GM23338 (cell line): ENCODE measurements at regions not wholly inside any gene's neighbourhood (a gene's known extent, or its start where the extent isn't known, plus 50 kb on each side); places are given as distances from the start of the nearest gene placed in this dataset.

ENCODE experiments used
- ATAC-seq: fragments of 200-7000 bp; cut with Tn5 transposase; 3 replicates; pipeline ENCODE4 v1.9.1; 2020
- DNase-seq: peaks from one replicate; pipeline ENCODE4 v3.0.0-alpha.2; 2015; ENCODE audit warnings: low spot score
- H2AFZ ChIP-seq: fragments of 200-600 bp; sonication (generic); 2 replicates; pipeline ENCODE4 v1.8.0; 2016; ENCODE audit warnings: antibody characterized with exemption, mild to moderate bottlenecking, moderate library complexity
- H3F3A ChIP-seq: fragments of 200-600 bp; sonication (generic); replicated peaks from 2 replicates; pipeline ENCODE4 v1.8.0; 2017; ENCODE audit warnings: antibody characterized with exemption, mixed run types, low read depth
- H3K27ac ChIP-seq: fragments of 200-600 bp; sonication (generic); 2 replicates; pipeline ENCODE4 v1.6.1; 2016; ENCODE audit warnings: low read depth
- H3K27me3 ChIP-seq: fragments of 200-600 bp; sonication (generic); 2 replicates; pipeline ENCODE4 v1.8.0; 2016; ENCODE audit warnings: mild to moderate bottlenecking, mixed run types, moderate library complexity; ENCODE audit not compliant: insufficient read depth
- H3K36me3 ChIP-seq: fragments of 200-600 bp; sonication (generic); 2 replicates; pipeline ENCODE4 v1.8.0; 2016; ENCODE audit warnings: mild to moderate bottlenecking; ENCODE audit not compliant: insufficient read depth
- H3K4me1 ChIP-seq: fragments of 200-600 bp; sonication (generic); 2 replicates; pipeline ENCODE4 v1.8.0; 2016; ENCODE audit warnings: mild to moderate bottlenecking, moderate library complexity; ENCODE audit not compliant: insufficient read depth
- H3K4me2 ChIP-seq: fragments of 200-600 bp; sonication (generic); 2 replicates; pipeline ENCODE4 v1.7.1; 2017; ENCODE audit warnings: mixed run types
- H3K4me3 ChIP-seq: fragments of 200-600 bp; sonication (generic); 2 replicates; pipeline ENCODE4 v1.6.1; 2016; ENCODE audit warnings: mixed run types
- H3K79me2 ChIP-seq: fragments of 200-600 bp; sonication (generic); replicated peaks from 2 replicates; pipeline ENCODE4 v1.8.0; 2017; ENCODE audit warnings: mild to moderate bottlenecking; ENCODE audit not compliant: insufficient read depth
- H3K9me2 ChIP-seq: fragments of 200-600 bp; sonication (generic); 2 replicates; pipeline ENCODE4 v1.8.0; 2017; ENCODE audit not compliant: insufficient read depth
- H4K20me1 ChIP-seq: fragments of 200-600 bp; sonication (generic); replicated peaks from 2 replicates; pipeline ENCODE4 v1.8.0; 2017; ENCODE audit warnings: mild to moderate bottlenecking; ENCODE audit not compliant: insufficient read depth
- H3K27ac Mint-ChIP-seq: 2 replicates; pipeline ENCODE4 v1.8.0; 2020; ENCODE audit warnings: inconsistent platforms, mild to moderate bottlenecking, moderate library complexity, mixed read lengths
- H3K27me3 Mint-ChIP-seq: 3 replicates; pipeline ENCODE4 v1.8.0; 2022; ENCODE audit warnings: low read depth, mild to moderate bottlenecking, moderate library complexity, mixed read lengths, inconsistent platforms; ENCODE audit not compliant: insufficient read depth, poor library complexity
- H3K36me3 Mint-ChIP-seq: 3 replicates; pipeline ENCODE4 v1.8.0; 2021; ENCODE audit warnings: low read depth, mild to moderate bottlenecking, inconsistent platforms, moderate library complexity, mixed read lengths
- H3K4me1 Mint-ChIP-seq: 3 replicates; pipeline ENCODE4 v1.8.0; 2020; ENCODE audit warnings: mild to moderate bottlenecking, inconsistent platforms, mixed read lengths
- H3K4me3 Mint-ChIP-seq: 3 replicates; pipeline ENCODE4 v1.8.0; 2021; ENCODE audit warnings: moderate library complexity, mild to moderate bottlenecking, inconsistent platforms, mixed read lengths
- H3K9me3 Mint-ChIP-seq: 3 replicates; pipeline ENCODE4 v1.8.0; 2020; ENCODE audit warnings: moderate library complexity, mild to moderate bottlenecking, inconsistent platforms, mixed read lengths
- CREB1 ChIP-seq: fragments of 250-450 bp; sonication (Bioruptor Pico); IDR thresholded peaks from 2 replicates; pipeline ENCODE4 v1.5.0; 2020; ENCODE audit warnings: low read depth, mild to moderate bottlenecking, moderate library complexity
- ETS1 ChIP-seq: IDR thresholded peaks from 2 replicates; pipeline ENCODE4 v1.6.1; 2016; ENCODE audit warnings: antibody characterized with exemption
- EZH2phosphoT487 ChIP-seq: fragments of 200-600 bp; sonication (generic); IDR thresholded peaks from one replicate; pipeline ENCODE4 v1.8.1; 2018; ENCODE audit warnings: antibody characterized with exemption; ENCODE audit not compliant: unreplicated experiment
- JUNB ChIP-seq: IDR thresholded peaks from one replicate; pipeline ENCODE4 v1.6.1; 2016; ENCODE audit warnings: antibody characterized with exemption; ENCODE audit not compliant: unreplicated experiment
- NANOG ChIP-seq: IDR thresholded peaks from 2 replicates; pipeline ENCODE4 v1.6.1; 2016; ENCODE audit warnings: antibody characterized with exemption, borderline replicate concordance
- POLR2AphosphoS5 ChIP-seq: IDR thresholded peaks from 2 replicates; pipeline ENCODE4 v1.6.1; 2016; ENCODE audit warnings: antibody characterized with exemption, low read depth
- REST ChIP-seq: IDR thresholded peaks from one replicate; pipeline ENCODE4 v1.6.1; 2018; ENCODE audit warnings: antibody characterized with exemption; ENCODE audit not compliant: unreplicated experiment
- STAT1 ChIP-seq: IDR thresholded peaks from one replicate; pipeline ENCODE4 v1.6.1; 2016; ENCODE audit warnings: antibody characterized with exemption; ENCODE audit not compliant: unreplicated experiment
- ZNF114 ChIP-seq: fragments of 250-450 bp; sonication (Bioruptor Pico); IDR thresholded peaks from 2 replicates; pipeline ENCODE4 v1.5.0; 2020; ENCODE audit warnings: mild to moderate bottlenecking, moderate library complexity
- ZNF331 ChIP-seq: fragments of 250-450 bp; sonication (Bioruptor Pico); IDR thresholded peaks from 2 replicates; pipeline ENCODE4 v1.5.0; 2020; ENCODE audit warnings: low read depth, mild to moderate bottlenecking, moderate library complexity
- ZNF462 ChIP-seq: fragments of 250-450 bp; sonication (Bioruptor Pico); IDR thresholded peaks from 2 replicates; pipeline ENCODE4 v1.5.0; 2020; ENCODE audit warnings: mild to moderate bottlenecking, moderate library complexity

GRCh38 chr11:91869686-91870085 lies 354.9 kb upstream of the FAT3 start:
- TF ChIP-seq NANOG (no peak), POLR2AphosphoS5 (no peak), STAT1 (no peak), EZH2phosphoT487 (no peak), CREB1 (CRISPR knock-in tag) (no peak), REST (no peak), ZNF331 (CRISPR knock-in tag) (no peak), JUNB (no peak), ZNF462 (CRISPR knock-in tag) (no peak), ZNF114 (CRISPR knock-in tag) (no peak), ETS1 (no peak)
- H2AFZ ChIP-seq: peak overlapping the region; percentile 28; the same call in 1 of the 2 replicates
- no peak overlapping the region for H3K4me3 ChIP-seq
- H3F3A ChIP-seq: no peaks in the 10 kb centered on the region
- H3K79me2 ChIP-seq: no peaks in the 10 kb centered on the region
- no peaks in the 10 kb centered on the region for H3K9me2 ChIP-seq
- Mint-ChIP-seq H3K27me3 (no peaks in the 10 kb centered on the region), H3K4me3 (no peak overlapping the region), H3K9me3 (no peaks in the 10 kb centered on the region), H3K4me1 (peaks cover 7% of the 10 kb centered on the region), H3K27ac (no peak overlapping the region), H3K36me3 (no peaks in the 10 kb centered on the region)
- H3K4me2 ChIP-seq: no peak overlapping the region
- H3K4me1 ChIP-seq: no peaks in the 10 kb centered on the region
- DNase-seq: no peak
- ATAC-seq: no peak
- H3K36me3 ChIP-seq: no peaks in the 10 kb centered on the region
- no peaks in the 10 kb centered on the region for H4K20me1 ChIP-seq
- no peak overlapping the region for H3K27ac ChIP-seq
- H3K27me3 ChIP-seq: no peaks in the 10 kb centered on the region
